D341Med (cell line): ENCODE measurements at regions not wholly inside any gene's neighbourhood (a gene's known extent, or its start where the extent isn't known, plus 50 kb on each side); places are given as distances from the start of the nearest gene placed in this dataset.

Source experiments
- DNase-seq: peaks from one replicate; pipeline ENCODE4 v3.0.0; 2012; ENCODE audit warnings: low spot score

DNA sequence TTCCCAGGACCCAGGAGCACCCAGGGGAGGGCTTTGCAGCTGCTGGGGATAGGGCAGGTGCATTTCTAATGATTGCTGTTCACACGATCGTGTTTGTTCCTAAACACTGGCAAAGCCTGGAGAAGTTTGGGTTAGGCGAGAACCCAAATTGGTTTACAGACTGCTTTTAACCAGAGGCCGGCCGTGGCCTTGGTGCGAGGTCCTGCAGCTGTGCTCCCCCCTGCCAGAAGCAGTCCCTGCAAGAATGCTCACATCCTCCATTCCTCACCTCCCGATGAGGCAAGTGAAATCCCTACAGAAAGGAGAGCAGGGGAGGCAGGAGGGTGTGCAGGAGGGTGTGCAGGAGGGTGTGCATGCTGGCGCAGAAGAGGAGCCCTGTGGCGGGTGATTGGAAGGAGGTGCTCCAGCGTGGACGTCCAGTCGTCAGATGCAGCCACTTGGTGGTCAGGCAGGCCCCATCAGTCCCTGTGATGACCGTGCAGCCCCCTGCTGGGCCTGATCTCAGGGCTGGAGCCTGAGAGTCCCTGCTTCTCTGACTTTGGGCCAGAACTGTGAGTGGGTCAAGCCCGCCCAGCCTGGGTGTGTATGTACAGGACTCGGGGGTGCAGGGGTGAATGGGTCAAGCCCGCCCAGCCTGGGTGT is 55.7 kb upstream of the FRMD1 start:
- DNase-seq: peak; percentile 3

DNA sequence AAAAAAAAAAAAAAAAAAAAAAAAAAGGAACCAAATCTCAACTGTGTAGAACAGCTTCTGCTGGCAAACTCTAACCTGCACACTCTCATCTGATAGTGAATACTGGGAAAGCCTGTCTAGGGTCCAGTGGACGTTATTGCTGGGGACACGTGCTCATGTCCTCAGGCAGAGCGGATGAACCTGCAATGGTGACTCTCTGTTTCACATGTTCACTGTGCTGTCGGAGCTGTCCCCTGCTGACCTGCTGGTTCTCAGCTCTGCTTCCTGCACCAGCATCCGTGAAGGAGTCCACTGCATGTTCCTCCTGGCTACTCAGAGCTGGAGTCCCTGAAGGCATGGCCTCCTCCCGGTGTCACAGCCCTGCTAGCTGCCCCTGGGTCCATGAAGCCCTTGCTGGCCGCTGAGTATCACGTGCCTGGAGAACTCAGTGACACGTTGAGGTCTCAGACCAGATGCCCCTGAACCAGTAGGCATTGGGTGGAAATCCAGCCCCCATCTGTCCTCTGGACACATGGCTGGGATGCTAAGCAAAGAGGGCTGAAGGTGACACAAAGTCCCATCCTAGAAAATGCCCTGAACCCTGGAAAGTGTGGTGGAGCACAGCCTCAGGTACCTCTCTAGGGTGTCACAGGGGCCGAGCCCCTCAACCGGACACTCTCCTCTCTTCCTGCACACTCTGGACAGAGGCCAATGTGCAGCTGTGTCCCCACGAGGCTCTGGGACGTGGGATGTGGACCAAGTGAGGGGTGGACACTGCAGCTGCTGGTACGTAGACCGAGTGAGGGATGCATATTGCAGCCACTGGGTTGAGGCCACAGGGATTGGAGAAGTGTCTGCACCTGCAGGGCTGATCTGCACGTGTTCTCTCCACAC is 54.9 kb upstream of the FRMD1 start:
- DNase-seq: no peak

DNA sequence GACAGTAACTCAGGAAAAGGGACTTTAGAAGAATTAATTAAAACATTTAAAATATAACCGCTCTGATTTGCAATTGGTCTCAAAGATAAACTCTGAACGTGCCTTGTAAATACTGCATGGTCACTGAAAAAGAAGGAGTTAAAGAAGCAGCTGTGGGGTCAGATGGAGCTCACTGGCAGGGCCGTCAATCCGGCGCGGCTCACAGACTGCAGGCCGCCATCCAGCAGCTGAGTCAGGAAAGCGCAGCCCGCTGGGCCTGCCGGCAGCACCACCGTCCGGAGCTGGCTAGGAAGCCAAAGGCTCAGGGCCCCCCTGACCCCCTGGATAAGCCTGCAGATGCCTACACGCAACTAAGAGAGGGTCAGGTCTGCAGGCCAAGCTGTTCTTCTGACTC is 54.2 kb upstream of the FRMD1 start:
- DNase-seq: peak; percentile 19

DNA sequence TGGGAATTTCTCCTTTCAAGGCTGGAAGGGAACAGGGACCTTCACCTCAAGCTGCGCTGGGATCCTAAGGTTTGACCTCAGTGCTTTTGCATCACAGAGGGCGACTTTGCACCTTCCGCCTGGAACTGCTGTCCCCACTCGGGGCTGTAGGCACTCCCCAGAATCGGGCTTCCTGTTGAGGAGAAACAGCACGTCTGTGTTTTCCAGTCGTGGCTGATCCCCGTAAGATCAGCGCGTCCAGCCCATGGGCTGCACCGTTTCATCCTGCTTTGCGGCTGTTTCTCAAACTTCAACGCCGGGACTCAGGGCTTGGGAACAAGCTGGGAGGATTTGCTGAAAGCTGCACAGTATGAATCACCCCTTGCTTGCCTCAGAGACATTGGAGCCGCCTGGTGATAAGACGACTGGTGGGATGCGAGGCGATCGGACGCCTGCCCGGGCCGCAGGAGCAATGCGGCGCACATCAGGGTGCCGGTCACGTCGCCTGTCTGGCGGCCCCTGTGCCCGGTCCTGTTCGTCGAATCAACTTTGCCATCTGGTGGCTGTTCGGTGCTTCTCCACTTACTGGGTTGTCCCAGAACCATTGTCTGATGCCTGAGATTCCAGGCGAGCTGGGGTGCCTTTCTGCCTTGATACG is 53.6 kb upstream of the FRMD1 start:
- DNase-seq: peak; percentile 33

DNA sequence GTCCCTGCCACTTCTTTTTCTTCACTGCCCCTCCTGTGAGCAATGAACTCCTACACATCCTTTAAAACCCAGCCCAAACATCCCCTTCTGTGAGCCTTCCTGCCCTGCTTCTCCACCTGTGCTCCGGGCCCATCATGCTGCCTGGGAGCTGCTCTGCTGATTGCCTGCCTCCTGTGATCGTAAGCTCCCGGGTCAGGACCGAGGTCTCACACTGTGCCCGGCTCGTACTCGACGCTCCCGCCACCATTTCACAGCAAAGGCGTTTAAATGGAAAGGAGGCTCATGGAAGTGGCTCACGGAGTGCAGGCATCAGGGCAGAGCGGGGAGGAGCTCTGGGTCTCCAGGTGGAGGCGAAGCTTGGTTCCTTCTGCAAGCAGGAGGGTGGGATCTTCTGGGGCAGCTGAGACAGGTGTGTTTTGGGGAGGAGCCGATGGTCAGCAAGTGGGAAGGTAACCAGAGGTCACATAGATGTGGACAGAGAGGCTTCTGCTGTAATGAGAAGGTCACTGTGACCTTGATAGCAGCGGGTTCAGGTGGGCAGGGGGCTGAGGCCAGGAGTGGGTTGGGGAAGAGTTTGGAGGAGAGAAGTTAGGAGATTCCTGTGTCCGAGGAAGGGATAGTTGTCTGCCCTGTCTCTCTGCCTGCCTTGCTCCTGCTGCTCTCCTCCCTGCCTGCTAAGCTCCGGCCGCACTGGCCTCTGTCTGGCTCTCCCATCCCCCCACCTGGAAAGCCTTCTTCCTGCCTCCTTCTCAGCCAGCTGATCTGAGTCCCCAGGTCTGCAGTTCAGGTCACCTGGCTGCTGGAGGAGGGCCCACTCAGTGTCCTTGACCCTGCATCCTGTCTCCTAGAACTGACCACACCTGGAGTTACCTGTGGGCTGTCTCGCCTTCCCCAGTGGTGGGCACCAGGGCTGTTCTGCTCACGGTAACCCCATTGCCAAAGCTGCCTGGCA is 52.7 kb upstream of the FRMD1 start:
- DNase-seq: no peak

DNA sequence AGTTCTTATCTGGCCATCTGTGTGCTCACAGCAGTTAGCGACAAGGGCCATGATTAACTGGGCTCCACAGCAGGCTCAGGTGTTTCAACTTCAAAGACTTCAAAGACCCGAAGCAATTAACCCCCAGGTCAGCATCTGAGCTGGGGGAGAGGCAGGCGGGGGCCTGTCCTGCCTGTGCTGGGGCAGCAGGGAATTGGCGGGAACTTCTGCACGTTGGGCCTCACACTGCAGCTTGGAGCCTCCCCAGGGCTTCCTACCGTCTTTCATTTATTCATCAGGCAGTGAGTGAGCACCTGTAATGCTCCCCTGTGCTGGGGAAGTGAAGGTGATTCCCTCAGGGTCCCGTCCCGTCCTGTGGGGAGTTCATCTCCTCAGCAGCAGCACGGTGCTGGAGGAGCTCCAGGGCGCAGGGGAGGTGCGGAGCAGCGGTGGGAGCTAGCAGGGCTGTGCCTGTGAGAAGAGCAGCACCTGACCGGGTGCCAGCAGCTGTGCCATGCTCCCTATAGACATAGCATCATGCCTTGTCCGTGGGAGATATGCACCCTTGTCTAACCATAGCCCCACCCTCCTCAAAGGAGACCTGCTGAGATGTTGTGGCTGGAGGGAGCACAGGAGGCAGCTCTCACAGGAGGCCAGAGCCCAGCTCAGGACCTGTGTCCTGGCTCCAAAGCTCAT is 51.8 kb upstream of the FRMD1 start:
- DNase-seq: no peak

DNA sequence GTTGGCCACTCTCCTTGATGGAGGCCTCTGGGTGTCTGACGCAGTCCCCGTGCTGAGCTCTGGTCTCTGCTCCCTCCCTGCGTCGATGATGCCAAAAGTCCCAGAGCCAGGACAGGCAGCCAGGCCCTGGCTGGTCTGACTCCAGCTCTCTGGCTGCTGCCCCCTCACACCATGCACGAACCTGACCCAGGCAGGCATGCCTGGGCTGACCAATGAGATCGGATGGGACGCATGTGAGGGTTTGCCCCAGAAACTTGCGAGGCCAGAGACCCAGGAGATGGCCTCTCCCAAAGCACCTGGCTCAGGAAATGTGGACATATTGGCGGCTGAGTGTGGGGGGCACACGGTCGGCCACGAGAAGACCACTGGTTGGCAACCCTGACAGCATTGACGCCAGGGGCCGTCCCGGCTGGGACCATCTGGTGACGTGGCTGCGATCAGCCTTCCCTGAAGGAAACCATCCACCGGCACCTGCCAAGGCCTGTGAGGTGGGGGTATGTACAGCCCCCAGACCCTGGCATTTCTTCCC is 51.2 kb upstream of the FRMD1 start:
- DNase-seq: peak; percentile 8

DNA sequence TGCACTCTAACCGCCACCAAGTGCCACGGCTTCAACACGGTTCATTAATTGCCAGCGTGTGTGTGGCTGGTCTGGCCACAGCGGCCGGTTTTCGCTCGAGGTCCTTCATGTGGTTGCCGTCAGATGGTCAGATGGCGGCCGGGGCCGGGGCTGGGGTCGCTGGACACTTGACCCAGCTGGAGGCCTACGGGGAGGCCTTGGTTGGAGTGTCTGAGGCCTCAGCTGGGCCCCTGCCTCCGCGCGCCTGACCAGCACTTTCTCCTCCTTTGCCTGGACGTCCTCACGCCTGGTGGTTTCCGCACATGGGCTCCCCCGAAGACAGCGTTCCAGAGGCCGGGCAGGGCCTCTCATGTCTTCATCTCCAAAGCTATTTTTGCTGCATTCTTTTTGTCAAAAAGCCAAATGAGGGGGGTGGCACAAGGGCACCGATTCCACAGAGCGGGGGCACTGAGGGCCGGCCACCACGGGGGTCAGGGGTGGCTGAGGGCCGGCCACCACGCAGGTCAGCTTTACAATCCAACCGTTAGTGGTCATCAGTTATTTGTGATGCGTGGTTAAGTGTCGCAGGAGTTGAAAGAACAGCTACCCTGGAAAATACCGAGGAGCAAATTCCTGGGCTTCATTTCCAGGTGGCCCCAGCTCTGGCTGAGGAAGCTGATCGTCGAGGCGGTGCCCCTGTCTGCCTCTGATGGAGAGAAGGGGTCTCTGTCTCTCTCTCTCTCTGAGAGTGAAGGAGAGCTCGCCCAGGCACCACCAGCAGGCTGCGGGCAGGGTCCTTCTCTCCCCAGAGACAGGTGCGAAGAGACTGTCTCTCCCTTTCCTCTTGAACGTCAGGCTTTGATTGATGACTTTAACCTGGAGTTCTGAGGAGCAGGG is 50.5 kb upstream of the FRMD1 start:
- DNase-seq: no peak

DNA sequence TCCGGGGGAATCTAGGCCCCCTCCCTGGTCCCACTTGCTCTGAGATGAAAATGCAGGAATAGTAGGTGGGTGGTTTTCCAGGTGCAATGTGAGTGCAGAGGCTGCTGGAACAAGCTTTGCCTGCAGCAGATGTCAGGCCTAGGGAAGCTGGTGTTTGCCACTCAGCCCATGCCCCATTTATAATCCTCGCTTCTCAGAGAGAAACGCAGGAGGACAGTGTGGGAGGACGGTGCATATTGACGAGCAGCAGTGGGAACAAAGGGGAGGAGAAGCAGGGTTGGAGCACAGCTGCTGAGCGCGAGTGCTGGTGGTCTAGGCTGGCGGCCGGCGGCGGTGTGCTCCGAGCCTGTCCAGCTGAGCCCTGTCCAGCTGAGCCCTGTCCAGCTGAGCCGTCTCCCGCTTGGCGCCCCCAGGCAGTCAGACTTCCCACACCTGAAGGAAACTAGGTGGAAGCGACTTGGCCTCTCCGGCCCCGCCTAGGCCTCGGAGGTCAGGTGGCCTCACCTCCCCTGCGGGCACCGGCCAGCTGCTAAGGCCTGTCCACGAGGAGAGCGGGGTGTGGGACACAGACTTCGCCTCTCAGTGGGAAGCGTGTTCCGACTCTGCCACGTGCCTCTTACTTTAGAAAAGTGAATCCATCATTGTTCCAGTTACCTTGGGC is 49.7 kb upstream of the FRMD1 start:
- peak; percentile 17 for DNase-seq
